Mesodermal cell (in vitro differentiated cells): ENCODE measurements at regions not wholly inside any gene's neighbourhood (a gene's known extent, or its start where the extent isn't known, plus 50 kb on each side); places are given as distances from the start of the nearest gene placed in this dataset.

Experiments
- H3K27ac ChIP-seq: 2 replicates; pipeline ENCODE4 v1.7.0; 2013; ENCODE audit warnings: mild to moderate bottlenecking, low read depth, low read length, moderate library complexity; ENCODE audit not compliant: severe bottlenecking
- H3K36me3 ChIP-seq: 2 replicates; pipeline ENCODE4 v1.7.1; 2013; ENCODE audit warnings: mild to moderate bottlenecking, low read length, moderate library complexity; ENCODE audit not compliant: control insufficient read depth, insufficient read depth
- H3K4me1 ChIP-seq: one replicate; pipeline ENCODE4 v1.7.1; 2013; ENCODE audit warnings: mild to moderate bottlenecking, low read length; ENCODE audit not compliant: insufficient read depth, control insufficient read depth, poor library complexity, severe bottlenecking
- H3K4me3 ChIP-seq: 2 replicates; pipeline ENCODE4 v1.7.0; 2013; ENCODE audit warnings: low read length, control low read depth, mild to moderate bottlenecking; ENCODE audit not compliant: insufficient read depth, poor library complexity, severe bottlenecking; ENCODE audit errors: extremely low read depth
- H3K9me3 ChIP-seq: 2 replicates; pipeline ENCODE4 v1.7.1; 2013; ENCODE audit warnings: mild to moderate bottlenecking, low read length, moderate library complexity; ENCODE audit not compliant: control insufficient read depth
- whole genome bisulfite sequencing, 2 experiments: methylation state at CpG; one replicate each; pipeline ENCODE4 v1.1.5; 2013; ENCODE audit warnings: missing lambda C conversion rate in 2 of 2; ENCODE audit not compliant: insufficient coverage in 2 of 2; 5-methylcytosine and 5-hydroxymethylcytosine counted together

GRCh38 chr10:69732147-69732825, 69.4 kb upstream of the COL13A1 start:
- no peak overlapping the region for H3K4me3 ChIP-seq
- no peaks in the 10 kb centered on the region for H3K9me3 ChIP-seq
- H3K36me3 ChIP-seq, result no peaks in the 10 kb centered on the region
- H3K4me1 ChIP-seq, result peaks cover 63% of the 10 kb centered on the region
- H3K27ac ChIP-seq, result no peak overlapping the region
- WGBS, 2 experiments, result 85 to 92% methylated on average over 9 to 11 of the region's 16 CpGs

GRCh38 chr10:69732826-69733150, 68.9 kb upstream of the COL13A1 start:
- 94 to 95% methylated on average over 6 of the region's 6 CpGs for WGBS, 2 experiments
- no peak overlapping the region for H3K4me3 ChIP-seq
- no peak overlapping the region for H3K27ac ChIP-seq
- no peaks in the 10 kb centered on the region for H3K36me3 ChIP-seq
- H3K4me1 ChIP-seq, result peaks cover 61% of the 10 kb centered on the region
- H3K9me3 ChIP-seq, result no peaks in the 10 kb centered on the region

- H3K4me3 ChIP-seq, result no peak overlapping the region
- WGBS, 2 experiments, result 70 to 79% methylated on average over 2 of the region's 4 CpGs
- no peak overlapping the region for H3K27ac ChIP-seq
- H3K9me3 ChIP-seq, result no peaks in the 10 kb centered on the region
- peaks cover 50% of the 10 kb centered on the region for H3K4me1 ChIP-seq
- H3K36me3 ChIP-seq, result no peaks in the 10 kb centered on the region
Measured at GRCh38 chr10:69733791-69734261, 67.9 kb upstream of the COL13A1 start.

DNA sequence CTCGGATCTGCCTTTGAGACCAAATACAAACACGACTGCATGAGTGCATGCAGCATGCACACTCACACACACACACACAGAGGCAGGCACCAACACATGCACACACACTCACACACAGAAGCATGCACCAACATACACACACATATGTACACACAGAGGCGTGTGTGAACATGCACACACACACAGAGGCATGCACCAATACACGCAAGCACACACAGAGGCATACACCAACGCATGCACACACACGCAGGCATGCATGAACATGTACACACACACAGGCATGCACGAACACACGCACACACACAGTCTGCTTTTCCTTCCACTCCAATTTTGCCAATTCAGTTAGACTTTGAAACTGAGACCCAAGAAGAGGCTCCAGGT, 67.3 kb upstream of the COL13A1 start:
- H3K27ac ChIP-seq, result no peak overlapping the region
- 96% methylated on average over 7 of the region's 8 CpGs for WGBS, 2 experiments
- no peak overlapping the region for H3K4me3 ChIP-seq
- H3K4me1 ChIP-seq, result peaks cover 46% of the 10 kb centered on the region
- H3K9me3 ChIP-seq, result no peaks in the 10 kb centered on the region
- H3K36me3 ChIP-seq, result no peaks in the 10 kb centered on the region

GRCh38 chr10:69734797-69735468, 66.8 kb upstream of the COL13A1 start:
- no peak overlapping the region for H3K4me3 ChIP-seq
- no peaks in the 10 kb centered on the region for H3K9me3 ChIP-seq
- no peak overlapping the region for H3K27ac ChIP-seq
- peaks cover 46% of the 10 kb centered on the region for H3K4me1 ChIP-seq
- 93 to 96% methylated on average over 4 to 7 of the region's 9 CpGs for WGBS, 2 experiments
- no peaks in the 10 kb centered on the region for H3K36me3 ChIP-seq

- 87 to 97% methylated on average over 4 to 9 of the region's 12 CpGs for WGBS, 2 experiments
- Histone ChIP-seq H3K4me1 (peaks cover 26% of the 10 kb centered on the region), H3K36me3 (no peaks in the 10 kb centered on the region), H3K4me3 (no peak overlapping the region), H3K9me3 (no peaks in the 10 kb centered on the region), H3K27ac (no peak overlapping the region)
Measured at GRCh38 chr10:69736886-69737641, 64.6 kb upstream of the COL13A1 start.

- Histone ChIP-seq H3K36me3 (no peaks in the 10 kb centered on the region), H3K4me3 (no peak overlapping the region), H3K27ac (no peak overlapping the region), H3K9me3 (no peaks in the 10 kb centered on the region), H3K4me1 (peaks cover 24% of the 10 kb centered on the region)
- WGBS, 2 experiments, result 82 to 97% methylated on average over 4 to 5 of the region's 5 CpGs
Measured at GRCh38 chr10:69738071-69738470, 63.6 kb upstream of the COL13A1 start.

- Histone ChIP-seq H3K27ac (no peak overlapping the region), H3K36me3 (no peaks in the 10 kb centered on the region), H3K4me3 (no peak overlapping the region), H3K9me3 (no peaks in the 10 kb centered on the region), H3K4me1 (peaks cover 16% of the 10 kb centered on the region)
- 88 to 98% methylated on average over 4 of the region's 6 CpGs for WGBS, 2 experiments
Measured at GRCh38 chr10:69738858-69739435, 62.8 kb upstream of the COL13A1 start.

DNA sequence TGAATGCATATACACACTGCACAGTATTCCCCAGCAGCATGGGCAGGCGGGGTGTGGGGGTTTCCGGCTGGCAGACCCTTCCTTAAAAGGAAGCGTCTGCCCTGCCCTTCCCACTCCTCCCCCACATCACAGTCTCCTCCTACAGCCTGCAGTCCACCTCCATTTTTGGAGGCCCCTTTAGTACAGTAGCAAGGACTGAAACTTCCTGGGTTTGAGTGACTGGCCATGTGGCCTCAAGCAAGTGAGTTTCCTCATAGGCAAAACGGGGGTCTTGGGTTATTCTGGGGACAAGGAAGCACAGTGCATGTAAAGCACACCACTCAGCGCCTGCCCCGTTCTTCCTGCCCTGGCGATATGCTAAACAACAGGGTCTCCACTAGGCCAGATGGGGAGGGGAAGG, 62.1 kb upstream of the COL13A1 start:
- Histone ChIP-seq H3K36me3 (no peaks in the 10 kb centered on the region), H3K9me3 (no peaks in the 10 kb centered on the region)
- WGBS, 2 experiments, result 70 to 80% methylated on average over 5 to 6 of the region's 7 CpGs

GRCh38 chr10:69740126-69740525, 61.6 kb upstream of the COL13A1 start:
- WGBS, 2 experiments, result 91 to 96% methylated on average over 2 of the region's 3 CpGs
- H3K36me3 ChIP-seq, result no peaks in the 10 kb centered on the region
- no peaks in the 10 kb centered on the region for H3K9me3 ChIP-seq
- H3K4me3 ChIP-seq, result no peak overlapping the region
- H3K27ac ChIP-seq, result no peak overlapping the region
- peaks cover 5% of the 10 kb centered on the region for H3K4me1 ChIP-seq

More for the DNA sequence above, 62.1 kb upstream of the COL13A1 start:
- Histone ChIP-seq H3K4me1 (peaks cover 9% of the 10 kb centered on the region), H3K4me3 (no peak overlapping the region), H3K27ac (no peak overlapping the region)
